ENCODE measurements at regions not wholly inside any gene's neighbourhood (a gene's known extent, or its start where the extent isn't known, plus 50 kb on each side); places are given as distances from the start of the nearest gene placed in this dataset.

- DNase-seq (ENCODE audit: low spot score) = no peak
- in situ Hi-C loops (cut with MboI; ENCODE audit: low pct_unique_long_range_greater_than_20kb, low sequenced_read_pairs, unreplicated experiment) = no loop called here
- TF ChIP-seq, protein P1, sequence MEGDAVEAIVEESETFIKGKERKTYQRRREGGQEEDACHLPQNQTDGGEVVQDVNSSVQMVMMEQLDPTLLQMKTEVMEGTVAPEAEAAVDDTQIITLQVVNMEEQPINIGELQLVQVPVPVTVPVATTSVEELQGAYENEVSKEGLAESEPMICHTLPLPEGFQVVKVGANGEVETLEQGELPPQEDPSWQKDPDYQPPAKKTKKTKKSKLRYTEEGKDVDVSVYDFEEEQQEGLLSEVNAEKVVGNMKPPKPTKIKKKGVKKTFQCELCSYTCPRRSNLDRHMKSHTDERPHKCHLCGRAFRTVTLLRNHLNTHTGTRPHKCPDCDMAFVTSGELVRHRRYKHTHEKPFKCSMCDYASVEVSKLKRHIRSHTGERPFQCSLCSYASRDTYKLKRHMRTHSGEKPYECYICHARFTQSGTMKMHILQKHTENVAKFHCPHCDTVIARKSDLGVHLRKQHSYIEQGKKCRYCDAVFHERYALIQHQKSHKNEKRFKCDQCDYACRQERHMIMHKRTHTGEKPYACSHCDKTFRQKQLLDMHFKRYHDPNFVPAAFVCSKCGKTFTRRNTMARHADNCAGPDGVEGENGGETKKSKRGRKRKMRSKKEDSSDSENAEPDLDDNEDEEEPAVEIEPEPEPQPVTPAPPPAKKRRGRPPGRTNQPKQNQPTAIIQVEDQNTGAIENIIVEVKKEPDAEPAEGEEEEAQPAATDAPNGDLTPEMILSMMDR (IDR thresholded peaks at IDR 0.05; ENCODE audit: extremely low read depth, insufficient read depth, missing control alignments) = no peak
Observed at GRCh38 chr13:68023838-68024581, 793.9 kb upstream of the PCDH9 start.

DNA sequence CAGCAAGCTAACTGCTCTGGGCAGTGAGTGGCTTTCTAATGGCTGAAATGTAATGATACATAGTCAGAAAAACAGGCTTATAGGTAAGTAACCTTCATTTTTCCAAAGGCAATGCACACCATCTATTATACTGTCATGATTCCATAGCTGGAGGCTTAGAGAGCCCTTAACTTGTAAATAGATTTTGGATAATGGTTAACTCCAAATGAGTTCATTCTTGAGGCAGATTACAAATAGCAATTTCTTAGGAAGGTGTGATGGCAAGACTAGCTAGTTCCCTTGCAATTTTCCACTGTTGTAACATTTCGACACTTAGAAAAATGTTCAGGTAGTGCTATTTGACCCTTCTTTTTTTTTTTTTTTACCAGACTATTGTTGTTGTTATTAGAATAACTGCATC lies 789.8 kb upstream of the PCDH9 start:
- in situ Hi-C loops (cut with MboI; ENCODE audit: low pct_unique_long_range_greater_than_20kb, low sequenced_read_pairs, unreplicated experiment) = no loop called here
- DNase-seq (ENCODE audit: low spot score) = no peak
- TF ChIP-seq, protein P1 (IDR thresholded peaks at IDR 0.05; ENCODE audit: extremely low read depth, insufficient read depth, missing control alignments) = no peak

DNA sequence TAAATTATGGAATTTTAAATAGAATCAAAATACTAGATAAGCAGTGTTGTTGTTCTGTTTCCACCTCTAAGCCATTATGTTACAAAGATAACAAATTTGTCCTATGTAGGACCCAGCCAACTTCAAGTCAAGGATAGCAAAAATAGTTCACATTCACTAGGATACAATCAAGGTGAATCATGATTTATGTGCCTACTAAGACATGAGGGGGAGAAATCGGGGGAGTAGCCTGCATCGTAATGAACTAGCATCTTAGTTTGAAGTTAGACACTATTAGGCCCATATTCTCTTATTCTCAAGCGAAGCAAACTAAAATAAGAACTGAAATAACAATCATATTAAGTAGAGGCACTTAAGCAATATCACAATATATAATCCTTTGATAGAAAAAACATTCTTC lies 779.4 kb upstream of the PCDH9 start:
- in situ Hi-C loops (cut with MboI; ENCODE audit: low pct_unique_long_range_greater_than_20kb, low sequenced_read_pairs, unreplicated experiment) = no loop called here
- DNase-seq (ENCODE audit: low spot score) = no peak
- TF ChIP-seq, protein P1 (IDR thresholded peaks at IDR 0.05; ENCODE audit: extremely low read depth, insufficient read depth, missing control alignments) = no peak

DNA sequence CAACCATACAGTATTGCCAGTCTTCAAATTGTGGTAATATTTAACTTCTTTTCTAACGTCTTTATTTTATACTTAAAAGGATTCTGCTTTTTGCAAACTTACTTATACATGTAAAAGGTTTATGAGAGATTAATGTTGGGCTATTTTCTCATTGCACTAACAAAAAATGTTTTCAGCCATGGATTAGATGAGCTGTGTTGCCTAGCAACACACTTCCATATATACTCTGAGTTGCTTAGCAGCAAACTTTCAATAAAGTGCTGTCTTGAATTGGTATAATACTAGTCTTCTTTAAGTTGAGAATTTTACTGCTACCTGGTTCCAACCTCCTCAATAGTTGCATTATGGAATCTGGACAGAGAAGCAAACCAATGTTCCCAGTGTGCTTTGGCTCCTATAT lies 777.4 kb upstream of the PCDH9 start:
- in situ Hi-C loops (cut with MboI; ENCODE audit: low pct_unique_long_range_greater_than_20kb, low sequenced_read_pairs, unreplicated experiment) = no loop called here
- DNase-seq (ENCODE audit: low spot score) = no peak
- TF ChIP-seq, protein P1 (IDR thresholded peaks at IDR 0.05; ENCODE audit: extremely low read depth, insufficient read depth, missing control alignments) = no peak

DNA sequence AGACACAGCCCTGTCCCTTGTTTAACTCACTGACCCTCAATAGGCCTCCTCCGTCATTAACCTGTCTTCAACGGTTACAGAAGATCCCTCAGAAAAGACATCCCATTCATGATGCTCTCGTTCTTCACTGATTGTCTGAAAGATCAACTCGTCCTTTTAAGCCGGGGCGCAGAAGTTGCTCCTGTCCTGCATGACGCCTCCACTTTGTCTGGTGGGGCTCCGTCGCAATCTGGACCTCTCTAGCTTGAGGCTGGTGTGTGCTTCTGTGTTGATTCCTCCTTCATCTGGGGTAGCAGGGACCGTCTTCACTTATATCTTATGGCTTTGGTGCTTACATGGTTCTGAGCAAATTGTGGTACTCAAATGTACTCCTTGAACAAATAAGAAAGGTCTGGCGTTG lies 766.0 kb upstream of the PCDH9 start:
- in situ Hi-C loops (cut with MboI; ENCODE audit: low pct_unique_long_range_greater_than_20kb, low sequenced_read_pairs, unreplicated experiment) = no loop called here
- TF ChIP-seq, protein P1 (IDR thresholded peaks at IDR 0.05; ENCODE audit: extremely low read depth, insufficient read depth, missing control alignments) = no peak
- DNase-seq (ENCODE audit: low spot score) = no peak

DNA sequence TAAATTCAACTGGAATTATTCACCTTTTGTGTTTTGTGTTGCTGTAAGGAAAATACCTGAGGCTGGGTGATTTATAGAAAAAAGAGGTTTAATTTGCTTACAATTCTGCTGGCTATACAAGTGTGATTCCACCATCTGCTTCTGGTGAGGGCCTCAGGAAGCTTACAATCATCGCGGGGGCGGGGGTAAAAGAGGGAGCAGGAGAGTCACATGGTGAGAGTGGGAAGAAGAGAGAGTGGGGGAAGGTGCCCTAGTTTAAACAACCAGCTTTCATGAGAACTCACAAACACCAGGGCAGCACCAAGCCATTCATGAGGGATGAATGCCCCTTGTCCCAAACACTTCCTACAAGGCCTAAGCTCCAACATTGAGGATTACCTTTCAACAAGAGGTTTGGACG lies 760.7 kb upstream of the PCDH9 start:
- TF ChIP-seq, protein P1 (IDR thresholded peaks at IDR 0.05; ENCODE audit: extremely low read depth, insufficient read depth, missing control alignments) = no peak
- DNase-seq (ENCODE audit: low spot score) = no peak
- in situ Hi-C loops (cut with MboI; ENCODE audit: low pct_unique_long_range_greater_than_20kb, low sequenced_read_pairs, unreplicated experiment) = no loop called here

All from GM13977 (cell line).